HEK293 (cell line): ENCODE measurements at regions not wholly inside any gene's neighbourhood (a gene's known extent, or its start where the extent isn't known, plus 50 kb on each side); places are given as distances from the start of the nearest gene placed in this dataset.

ENCODE experiments used
- CTCF ChIP-seq: fragments of 450-650 bp; formaldehyde crosslinking; IDR thresholded peaks from 2 replicates; pipeline ENCODE4 v1.5.1; 2016; ENCODE audit warnings: missing biosample characterization, missing genetic modification characterization
- ZBTB21 ChIP-seq: fragments of 450-650 bp; formaldehyde crosslinking; IDR thresholded peaks from 2 replicates; pipeline ENCODE4 v1.5.1; 2017; ENCODE audit warnings: missing biosample characterization, missing genetic modification characterization
- ZBTB48 ChIP-seq: fragments of 450-650 bp; formaldehyde crosslinking; IDR thresholded peaks from 2 replicates; pipeline ENCODE4 v1.5.1; 2016; ENCODE audit warnings: missing biosample characterization, missing genetic modification characterization
- ZNF132 ChIP-seq: fragments of 450-650 bp; formaldehyde crosslinking; IDR thresholded peaks from 2 replicates; pipeline ENCODE4 v1.5.1; 2017; ENCODE audit warnings: missing biosample characterization, missing genetic modification characterization, borderline replicate concordance
- ZNF202 ChIP-seq: fragments of 450-650 bp; formaldehyde crosslinking; IDR thresholded peaks from 2 replicates; pipeline ENCODE4 v1.5.1; 2016; ENCODE audit warnings: missing biosample characterization, missing genetic modification characterization, borderline replicate concordance
- ZNF510 ChIP-seq: fragments of 450-650 bp; formaldehyde crosslinking; IDR thresholded peaks from 2 replicates; pipeline ENCODE4 v1.5.1; 2018; ENCODE audit warnings: mild to moderate bottlenecking, missing genetic modification characterization, missing biosample characterization; ENCODE audit not compliant: insufficient replicate concordance
- ZNF843 ChIP-seq: fragments of 450-650 bp; formaldehyde crosslinking; IDR thresholded peaks from 2 replicates; pipeline ENCODE4 v1.5.1; 2016; ENCODE audit warnings: missing biosample characterization, missing genetic modification characterization

GRCh38 chr11:112725636-112726035, 235.6 kb upstream of the NCAM1 start:
- TF ChIP-seq ZNF510 (tag by site-specific recombination) (no peak), ZNF132 (tag by site-specific recombination) (no peak), ZBTB48 (no peak), ZNF843 (tag by site-specific recombination) (no peak), ZBTB21 (tag by site-specific recombination) (no peak), CTCF (no peak), ZNF202 (no peak)
